Loucy (cell line): ENCODE measurements at regions not wholly inside any gene's neighbourhood (a gene's known extent, or its start where the extent isn't known, plus 50 kb on each side); places are given as distances from the start of the nearest gene placed in this dataset.

Source experiments
- EZH2phosphoT487 ChIP-seq: fragments of 200-600 bp; IDR thresholded peaks from 2 replicates; pipeline ENCODE4 v1.6.1; 2018; ENCODE audit warnings: antibody characterized with exemption, mild to moderate bottlenecking, moderate library complexity, borderline replicate concordance
- TF ChIP-seq, protein P1 (sequence below): fragments of 200-600 bp; sonication (generic); conservative IDR thresholded peaks from 2 replicates; pipeline ENCODE4 v1.5.1; 2014; ENCODE audit warnings: mild to moderate bottlenecking, antibody characterized with exemption, low read length

DNA sequence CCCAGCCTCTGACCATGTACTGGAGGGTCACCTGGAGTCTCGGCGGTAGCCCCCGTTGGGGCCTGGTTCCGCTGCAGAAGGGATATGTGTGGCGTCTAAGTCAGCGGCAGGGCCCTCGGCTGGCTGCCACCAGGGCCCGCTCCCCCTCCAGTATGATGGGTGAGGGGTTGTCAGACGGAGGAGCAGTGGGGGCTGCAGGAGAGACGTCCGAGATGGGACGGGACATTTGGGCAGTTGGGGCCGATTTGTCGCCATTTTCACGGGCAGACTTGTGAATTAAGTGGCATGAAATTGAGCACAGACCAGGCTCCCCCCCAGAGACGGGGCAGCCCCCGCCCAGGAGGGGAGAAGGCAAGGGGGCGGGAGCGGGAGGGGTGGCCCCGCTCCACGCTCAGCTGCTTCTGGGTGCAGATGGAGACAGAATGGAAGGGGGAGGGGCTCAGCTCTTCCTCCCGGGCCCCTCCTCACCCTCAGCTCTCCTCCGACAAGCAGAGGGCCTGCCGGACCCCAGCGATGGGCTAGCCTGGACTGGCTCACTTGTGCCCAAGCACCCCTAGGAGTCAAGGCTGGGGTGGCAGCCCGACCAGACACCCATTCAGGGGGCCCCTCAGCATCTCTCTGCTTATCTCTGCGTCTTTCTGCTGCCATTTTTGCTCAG is 52.7 kb upstream of the LHX1 start:
- TF ChIP-seq, protein P1, sequence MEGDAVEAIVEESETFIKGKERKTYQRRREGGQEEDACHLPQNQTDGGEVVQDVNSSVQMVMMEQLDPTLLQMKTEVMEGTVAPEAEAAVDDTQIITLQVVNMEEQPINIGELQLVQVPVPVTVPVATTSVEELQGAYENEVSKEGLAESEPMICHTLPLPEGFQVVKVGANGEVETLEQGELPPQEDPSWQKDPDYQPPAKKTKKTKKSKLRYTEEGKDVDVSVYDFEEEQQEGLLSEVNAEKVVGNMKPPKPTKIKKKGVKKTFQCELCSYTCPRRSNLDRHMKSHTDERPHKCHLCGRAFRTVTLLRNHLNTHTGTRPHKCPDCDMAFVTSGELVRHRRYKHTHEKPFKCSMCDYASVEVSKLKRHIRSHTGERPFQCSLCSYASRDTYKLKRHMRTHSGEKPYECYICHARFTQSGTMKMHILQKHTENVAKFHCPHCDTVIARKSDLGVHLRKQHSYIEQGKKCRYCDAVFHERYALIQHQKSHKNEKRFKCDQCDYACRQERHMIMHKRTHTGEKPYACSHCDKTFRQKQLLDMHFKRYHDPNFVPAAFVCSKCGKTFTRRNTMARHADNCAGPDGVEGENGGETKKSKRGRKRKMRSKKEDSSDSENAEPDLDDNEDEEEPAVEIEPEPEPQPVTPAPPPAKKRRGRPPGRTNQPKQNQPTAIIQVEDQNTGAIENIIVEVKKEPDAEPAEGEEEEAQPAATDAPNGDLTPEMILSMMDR: no peak
- TF ChIP-seq EZH2phosphoT487: no peak
